D721Med (cell line): ENCODE measurements at regions not wholly inside any gene's neighbourhood (a gene's known extent, or its start where the extent isn't known, plus 50 kb on each side); places are given as distances from the start of the nearest gene placed in this dataset.

Source experiments
- DNase-seq: peaks from one replicate; pipeline ENCODE4 v3.0.0; 2011; ENCODE audit warnings: low spot score; ENCODE audit not compliant: insufficient read length
- FAIRE-seq: peaks from 2 replicates; lab custom pipeline; 2011; peaks lifted over from hg19 to GRCh38; lab: Jason Lieb, UNC
- CTCF ChIP-seq: IDR thresholded peaks from 2 replicates; pipeline ENCODE4 v1.5.1; 2012; ENCODE audit warnings: mild to moderate bottlenecking, control low read depth; ENCODE audit not compliant: insufficient read depth; ENCODE audit errors: missing control alignments

DNA sequence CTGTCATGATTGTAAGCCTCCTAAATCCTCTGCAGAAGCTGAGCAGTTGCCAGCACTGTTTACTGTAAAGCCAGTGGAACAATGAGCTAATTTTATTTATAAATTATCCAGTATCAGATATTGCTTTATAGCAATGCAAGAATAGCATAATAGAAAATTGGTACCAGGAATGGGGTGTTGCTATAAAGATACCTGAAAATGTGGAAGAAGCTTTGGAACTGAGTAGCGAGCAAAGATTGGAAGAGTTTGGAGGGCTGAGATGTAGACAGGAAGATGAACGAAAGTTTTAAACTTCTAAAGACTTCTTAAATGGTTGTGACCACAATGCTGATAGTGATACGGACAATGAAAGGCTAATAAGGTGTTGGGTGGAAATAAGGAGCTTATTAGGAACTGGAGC, 917.4 kb upstream of the POT1 start:
- TF ChIP-seq CTCF: no peak
- FAIRE-seq (no peak), DNase-seq (no peak)

DNA sequence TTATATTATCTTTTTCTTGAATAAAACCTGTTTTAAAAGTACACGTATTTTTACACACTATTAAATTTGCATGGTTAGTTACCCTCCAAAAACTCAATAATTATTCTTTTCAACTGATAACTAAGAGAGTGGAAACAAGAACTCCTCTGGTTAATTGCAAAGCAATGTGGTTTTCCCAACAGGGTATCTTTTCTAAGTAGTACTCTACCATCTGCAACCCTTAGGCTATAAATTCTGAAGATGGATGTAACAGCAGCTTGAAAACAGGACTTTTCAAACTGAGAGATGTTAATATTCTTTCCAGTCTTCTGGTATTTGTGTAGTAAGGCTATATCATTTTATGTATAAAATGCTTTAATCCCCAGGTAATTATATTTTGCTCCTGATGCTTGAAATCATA, 916.1 kb upstream of the POT1 start:
- DNase-seq (no peak), FAIRE-seq (no peak)
- no peak for TF ChIP-seq CTCF

DNA sequence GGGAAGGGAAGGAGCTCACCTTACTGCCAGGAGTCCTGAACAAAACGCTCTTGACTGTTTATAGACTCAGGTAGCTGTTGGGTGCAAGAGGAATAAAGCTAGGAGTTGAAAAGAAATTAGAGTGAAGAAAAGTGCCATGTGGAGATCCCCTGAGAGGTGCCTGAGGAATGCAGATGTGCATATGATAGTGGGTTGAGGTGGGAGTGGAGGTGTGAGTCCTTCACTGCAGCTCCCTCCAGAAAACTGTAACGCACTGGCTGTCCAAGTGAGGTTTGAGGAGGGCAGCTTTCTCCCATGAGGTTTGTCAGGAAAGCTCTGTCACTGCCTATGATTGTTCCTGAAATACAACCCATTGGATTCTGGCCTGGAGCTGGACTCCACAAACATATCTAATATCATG, 904.8 kb upstream of the POT1 start:
- DNase-seq: no peak
- FAIRE-seq: no peak
- TF ChIP-seq CTCF: no peak

DNA sequence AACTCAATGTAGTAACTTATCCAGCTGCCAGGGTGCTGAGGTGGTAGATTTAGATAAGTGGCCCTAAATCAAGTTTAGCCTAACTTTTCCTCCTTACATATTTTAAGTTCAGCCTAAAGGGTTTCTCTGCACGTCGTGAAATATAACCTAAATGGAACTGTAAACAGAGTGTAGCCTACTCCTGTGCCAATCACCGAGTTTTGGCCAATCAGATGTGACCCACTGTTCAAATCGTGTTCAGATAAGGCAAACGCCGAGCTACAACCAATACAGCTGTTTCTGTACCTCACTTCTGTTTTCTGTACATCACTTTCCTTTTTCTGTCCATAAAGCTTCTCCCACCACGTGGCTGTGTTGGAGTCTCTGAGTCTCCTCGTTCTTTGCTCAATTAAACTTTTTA, 904.2 kb upstream of the POT1 start:
- no peak for FAIRE-seq
- TF ChIP-seq CTCF: no peak
- DNase-seq: no peak

DNA sequence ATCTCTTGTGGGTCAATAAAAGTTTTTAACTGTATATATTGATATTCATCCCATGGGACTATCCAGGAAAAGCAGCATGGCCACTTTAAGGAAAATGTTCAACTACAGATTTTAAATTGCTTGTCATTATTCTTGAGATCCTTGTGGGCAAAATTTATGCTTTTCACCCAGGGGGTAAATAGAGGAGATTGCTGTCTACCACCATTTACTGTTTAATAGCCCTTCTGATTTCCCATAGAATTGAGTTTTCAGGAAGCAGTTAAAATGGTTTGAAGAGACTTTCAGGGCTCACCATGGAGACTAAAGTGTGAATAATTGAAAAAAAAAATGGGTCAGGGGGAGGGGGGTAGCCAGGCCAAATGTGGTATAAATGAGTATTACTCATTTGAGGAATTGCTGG, 901.1 kb upstream of the POT1 start:
- DNase-seq (no peak), FAIRE-seq (no peak)
- no peak for TF ChIP-seq CTCF

- DNase-seq: no peak
- no peak for TF ChIP-seq CTCF
- no peak for FAIRE-seq
These were observed 898.6 kb upstream of the POT1 start for GRCh38 chr7:125828153-125828700.

GRCh38 chr7:125823538-125823937, 893.9 kb upstream of the POT1 start:
- DNase-seq (no peak), FAIRE-seq (no peak)
- TF ChIP-seq CTCF: no peak
